ENCODE measurements at regions not wholly inside any gene's neighbourhood (a gene's known extent, or its start where the extent isn't known, plus 50 kb on each side); places are given as distances from the start of the nearest gene placed in this dataset.
"Not testable (repeated sequence)": the region's sequence is repeated elsewhere in the genome, so short reads cannot be mapped to it uniquely, and the experiment has no call there.

DNA sequence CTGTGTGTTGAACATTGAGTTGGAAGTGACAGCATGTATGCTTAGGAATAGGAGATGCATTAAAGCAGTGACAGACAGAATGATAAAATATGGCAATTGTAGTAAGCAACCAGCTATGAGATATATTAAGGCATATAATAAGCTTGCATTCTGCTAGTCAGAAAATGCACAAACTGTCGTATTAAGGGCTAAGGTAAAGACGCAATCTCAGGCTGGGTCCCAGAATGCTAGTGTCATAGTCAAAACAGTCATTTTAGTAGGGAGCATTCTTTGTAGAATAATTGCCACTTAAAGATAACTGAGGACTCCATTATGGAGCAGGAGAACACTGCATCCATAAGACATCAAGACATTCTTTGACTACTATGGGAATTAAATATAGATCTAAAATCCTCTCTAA lies 1369.7 kb upstream of the C9orf72 start:
- DNase-seq = no peak

DNA sequence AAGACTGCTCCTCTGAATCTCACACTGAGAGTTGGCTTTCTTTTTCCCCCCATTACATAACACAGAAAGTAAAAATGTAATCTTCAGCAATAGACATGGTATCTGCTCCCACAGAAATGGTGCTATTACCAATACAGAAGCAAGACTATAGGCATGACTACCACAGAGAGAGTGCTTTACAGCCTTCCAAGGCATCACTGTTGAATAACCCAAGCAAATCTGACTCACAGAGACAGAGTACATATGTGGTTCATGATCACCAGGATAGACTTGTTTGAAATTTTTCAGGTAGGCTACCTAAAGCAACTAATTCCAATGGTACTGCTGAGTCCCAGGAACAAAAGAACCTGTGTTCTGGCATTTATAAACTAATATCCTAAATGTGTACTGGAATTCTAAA lies 1373.4 kb upstream of the C9orf72 start:
- no peak for DNase-seq

DNA sequence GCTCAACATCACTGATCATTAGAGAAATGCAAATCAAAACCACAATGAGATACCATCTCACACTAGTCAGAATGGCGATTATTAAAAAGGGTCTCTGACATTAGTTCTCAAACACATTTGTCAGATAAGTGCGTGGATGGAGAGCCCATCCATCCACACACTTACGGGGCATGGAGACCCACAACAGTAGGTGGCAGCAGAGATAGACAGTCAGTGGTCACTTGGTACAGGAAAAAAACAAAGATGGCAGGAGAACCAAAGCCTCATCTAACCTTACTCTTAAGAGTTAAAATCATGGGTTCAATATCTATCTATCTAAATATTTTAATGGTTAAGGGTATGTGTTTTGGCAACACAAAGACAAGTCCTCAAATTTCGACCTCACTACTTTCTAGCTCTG lies 1378.7 kb upstream of the C9orf72 start:
- no peak for DNase-seq

DNA sequence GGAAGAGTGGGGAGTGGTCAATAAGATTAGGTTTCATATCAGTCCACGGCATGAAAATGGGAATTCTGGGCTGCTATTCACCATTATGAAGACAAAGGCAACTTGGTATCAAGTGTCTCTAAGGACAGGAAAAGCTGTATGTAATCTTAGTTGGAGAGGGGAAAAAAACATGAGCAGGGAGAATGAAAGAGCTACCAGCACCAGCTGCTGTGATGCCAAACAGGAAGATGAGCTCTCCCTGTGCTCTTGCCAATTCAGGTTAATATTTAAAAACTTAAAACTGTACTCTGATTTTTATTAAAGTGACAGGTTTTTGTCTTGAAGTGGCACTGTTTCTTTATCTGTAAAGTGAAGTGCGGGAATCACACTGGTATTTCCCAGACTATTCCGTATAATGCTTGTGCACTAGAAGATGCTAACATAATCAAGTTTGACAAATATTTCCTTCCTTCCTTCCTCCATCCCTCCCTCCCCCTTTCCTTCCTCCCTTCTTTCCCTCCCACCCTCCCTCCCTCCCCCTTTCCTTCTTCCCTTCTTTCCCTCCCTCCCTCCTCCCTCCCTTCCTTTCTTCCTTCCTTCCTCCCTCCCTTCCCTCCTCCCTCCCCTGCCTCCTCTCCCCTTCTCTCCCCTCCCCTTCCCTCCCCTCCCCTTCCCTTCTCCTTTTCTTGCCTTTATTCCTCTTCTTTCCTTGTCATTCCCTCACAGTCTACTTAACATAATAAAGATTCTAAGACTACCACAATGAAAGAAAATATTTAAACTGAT lies 1383.0 kb upstream of the C9orf72 start:
- DNase-seq = no peak

DNA sequence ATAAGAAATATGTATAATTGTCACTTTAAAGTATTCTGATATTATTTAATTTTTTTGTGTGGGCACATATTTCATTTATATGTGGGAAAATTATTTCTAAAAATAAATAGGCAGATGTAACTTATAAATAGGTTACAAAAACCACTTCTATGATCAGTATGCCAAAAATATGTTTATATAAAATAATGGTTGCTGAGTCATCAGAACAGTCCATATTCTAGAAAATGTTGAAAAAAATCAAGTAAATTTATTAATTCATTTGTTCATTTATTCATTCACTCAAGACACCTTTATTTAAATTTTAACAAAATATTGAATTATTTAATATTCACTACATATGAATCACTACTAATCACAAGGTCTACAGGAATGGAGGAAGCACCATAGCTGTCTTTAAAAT lies 1387.3 kb upstream of the C9orf72 start:
- no peak for DNase-seq

DNA sequence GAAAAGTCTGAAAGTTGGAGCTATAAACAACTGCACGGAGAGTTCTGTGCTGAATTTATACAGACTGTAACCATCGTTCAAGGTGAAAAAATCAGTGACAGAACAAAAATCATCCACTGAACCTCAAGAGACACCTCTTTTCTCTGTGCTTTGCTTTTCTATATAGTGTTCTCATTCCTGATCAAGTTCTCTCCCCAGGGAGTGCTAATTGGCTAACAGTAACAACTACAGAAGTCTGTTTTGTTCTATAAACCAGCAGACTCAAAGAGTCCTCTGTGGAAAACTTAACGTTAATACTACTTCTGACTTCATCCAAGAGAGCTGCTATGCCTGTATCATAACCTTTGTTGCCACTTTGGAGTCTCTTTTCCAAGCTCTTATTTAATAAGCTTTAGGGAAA lies 1388.3 kb upstream of the C9orf72 start:
- DNase-seq = no peak

DNA sequence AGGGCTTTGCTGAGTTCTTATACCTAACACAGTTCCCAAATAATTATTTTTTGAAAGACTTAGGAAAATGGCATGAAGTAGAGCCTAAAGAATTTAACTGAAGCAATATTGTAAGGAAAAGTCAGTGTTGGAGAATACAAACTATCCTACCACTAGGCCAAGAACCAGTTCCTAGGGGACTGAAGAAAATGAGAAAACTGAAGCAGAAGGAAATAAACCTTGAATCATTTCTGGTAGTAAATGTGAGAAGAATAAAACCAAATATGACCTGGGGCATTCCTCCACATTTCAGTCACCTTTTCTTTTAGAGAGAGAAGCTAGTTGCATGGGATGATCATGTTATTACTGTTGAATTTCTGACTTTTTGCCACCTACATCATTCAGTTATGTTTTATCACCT lies 1393.9 kb upstream of the C9orf72 start:
- DNase-seq = no peak

DNA sequence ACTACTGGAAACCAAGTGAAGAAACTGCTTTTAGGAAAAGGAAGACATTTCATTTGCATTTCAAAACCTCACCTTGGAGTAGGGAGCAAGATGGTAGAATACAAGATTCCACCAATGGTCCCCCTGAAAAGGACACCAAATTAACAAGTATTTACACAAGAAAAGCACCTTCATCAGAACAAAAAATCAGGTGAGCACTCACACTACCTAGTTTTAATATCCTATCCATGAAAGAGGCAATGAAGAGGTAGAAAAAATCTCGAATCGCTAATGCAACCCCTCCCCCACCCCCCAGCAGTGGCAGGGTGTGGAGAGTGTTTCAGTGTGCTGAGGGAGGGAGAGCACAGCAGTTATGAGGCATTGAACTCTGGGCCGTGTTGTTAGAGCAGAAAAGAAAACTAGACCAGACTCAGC lies 1397.0 kb upstream of the C9orf72 start:
- DNase-seq = no peak

DNA sequence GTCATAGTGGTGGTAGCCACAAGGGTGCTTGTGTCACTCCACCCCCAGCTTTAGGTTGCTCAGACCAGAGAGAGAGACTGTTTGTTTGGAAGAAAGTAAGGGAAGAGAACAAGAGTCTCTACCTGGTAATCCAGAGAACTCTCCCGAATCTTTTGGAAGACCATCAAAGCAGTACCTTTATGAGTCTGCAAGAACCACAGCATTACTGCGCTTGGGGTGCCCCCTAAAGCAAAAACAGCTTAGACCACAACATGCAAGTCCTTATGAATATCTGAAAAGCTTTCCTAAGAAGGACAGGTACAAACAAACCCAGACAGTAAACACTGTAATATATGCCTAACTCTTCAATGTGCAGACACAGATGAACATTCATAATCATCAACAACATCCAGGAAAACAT lies 1398.6 kb upstream of the C9orf72 start:
- DNase-seq = no peak

DNA sequence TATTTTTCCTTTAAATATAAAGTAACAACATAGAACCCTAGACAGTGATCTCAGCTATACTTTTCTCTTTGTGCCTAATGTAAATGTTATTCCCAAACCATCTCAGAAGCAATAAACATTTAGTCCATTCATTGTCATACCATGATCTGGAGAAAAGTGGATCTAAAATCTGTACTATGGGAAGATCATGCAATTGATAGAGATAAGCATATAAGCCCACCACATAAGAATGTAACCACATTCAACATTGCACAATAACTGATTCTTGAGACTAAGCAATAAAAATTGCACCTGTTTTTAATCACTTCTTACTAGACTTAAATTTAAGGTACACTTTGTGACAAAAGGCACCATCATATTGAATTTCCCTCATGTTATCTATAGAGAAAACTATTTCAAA lies 1403.0 kb upstream of the C9orf72 start:
- DNase-seq = no peak

DNA sequence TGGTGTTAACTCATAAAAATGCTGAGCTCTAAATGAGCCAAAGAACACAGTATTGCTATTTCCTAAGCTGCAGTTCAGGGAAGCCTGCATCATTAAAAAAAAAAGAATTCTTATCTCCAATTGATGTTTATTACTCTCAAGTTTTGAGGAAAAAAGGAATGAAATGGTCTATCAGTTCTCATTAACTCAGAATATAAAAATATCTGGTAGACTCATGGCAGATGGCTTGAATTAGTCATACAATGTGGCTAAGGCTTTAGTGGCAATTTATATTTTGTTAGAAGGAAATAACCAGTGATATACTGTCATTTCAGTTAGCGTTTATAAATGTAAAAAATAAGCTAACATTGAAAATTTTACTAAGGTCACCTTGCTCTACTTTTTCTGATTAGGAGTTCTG lies 1403.4 kb upstream of the C9orf72 start:
- no peak for DNase-seq

DNA sequence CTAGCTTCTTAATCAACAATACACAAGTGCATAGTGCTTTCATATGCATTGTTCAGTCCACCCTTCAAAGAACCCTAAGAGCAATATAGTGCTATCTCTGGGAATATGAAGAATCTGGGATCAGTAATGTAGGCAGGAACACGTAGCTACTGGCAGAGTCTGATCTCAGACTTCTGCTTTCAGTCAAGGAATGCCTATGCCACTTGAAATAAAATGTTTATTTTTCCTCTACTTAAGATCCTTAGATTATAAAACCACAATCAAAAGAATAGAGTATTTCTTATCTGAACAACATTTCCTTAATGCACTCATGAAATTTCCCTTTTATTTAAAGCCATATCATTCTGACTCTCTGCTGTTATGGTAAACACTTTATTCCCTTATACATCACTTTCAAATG lies 1407.8 kb upstream of the C9orf72 start:
- DNase-seq = no peak

DNA sequence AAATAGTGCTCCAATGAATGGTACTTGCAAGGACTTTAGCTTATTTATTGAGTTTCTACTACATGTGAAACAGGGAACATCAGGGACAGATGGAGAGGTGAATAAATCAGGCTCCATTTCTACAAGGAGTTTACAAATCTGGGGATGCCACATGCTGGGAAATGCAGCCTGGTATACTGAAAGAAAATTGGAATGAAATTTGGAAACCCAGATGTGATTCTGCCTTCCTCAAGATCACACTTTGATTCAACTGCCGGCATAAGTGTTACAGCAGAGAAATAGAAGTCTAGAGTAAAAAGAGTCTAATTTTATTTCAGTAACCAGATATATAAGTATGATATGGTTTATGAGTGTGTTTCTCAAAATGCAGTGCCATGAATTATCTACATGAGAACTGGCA lies 1408.4 kb upstream of the C9orf72 start:
- DNase-seq = no peak

DNA sequence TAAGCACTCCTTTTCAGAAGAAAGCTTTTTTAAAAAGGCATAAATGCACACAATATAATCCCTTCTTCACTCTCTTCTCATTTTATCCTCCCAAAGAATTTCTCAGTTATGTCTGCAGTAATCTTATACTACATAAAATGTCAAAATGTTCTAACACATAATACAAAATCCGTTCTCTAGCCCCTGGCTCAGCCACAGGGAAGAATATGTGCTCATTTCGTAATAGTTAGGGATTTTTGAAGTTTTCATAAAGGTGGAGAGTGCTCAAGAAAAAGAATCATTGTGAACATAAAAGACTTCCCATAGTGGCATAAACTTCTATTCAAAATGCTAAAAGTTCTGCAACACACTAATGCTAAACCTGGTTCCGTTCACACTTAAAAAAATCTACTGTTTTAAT lies 1410.7 kb upstream of the C9orf72 start:
- no peak for DNase-seq

DNA sequence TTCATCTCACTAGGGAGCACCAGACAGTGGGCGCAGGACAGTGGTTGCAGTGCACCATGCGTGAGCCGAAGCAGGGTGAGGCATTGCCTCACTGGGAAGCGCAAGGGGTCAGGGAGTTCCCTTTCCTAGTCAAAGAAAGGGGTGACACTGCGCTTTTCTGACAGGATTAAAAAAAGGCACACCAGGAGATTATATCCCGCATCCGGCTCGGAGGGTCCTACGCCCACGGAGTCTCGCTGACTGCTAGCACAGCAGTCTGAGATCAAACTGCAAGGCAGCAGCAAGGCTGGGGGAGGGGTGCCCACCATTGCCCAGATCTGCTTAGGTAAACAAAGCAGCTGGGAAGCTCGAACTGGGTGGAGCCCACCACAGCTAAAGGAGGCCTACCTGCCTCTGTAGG lies 1416.7 kb upstream of the C9orf72 start:
- not testable (repeated sequence) for DNase-seq

DNA sequence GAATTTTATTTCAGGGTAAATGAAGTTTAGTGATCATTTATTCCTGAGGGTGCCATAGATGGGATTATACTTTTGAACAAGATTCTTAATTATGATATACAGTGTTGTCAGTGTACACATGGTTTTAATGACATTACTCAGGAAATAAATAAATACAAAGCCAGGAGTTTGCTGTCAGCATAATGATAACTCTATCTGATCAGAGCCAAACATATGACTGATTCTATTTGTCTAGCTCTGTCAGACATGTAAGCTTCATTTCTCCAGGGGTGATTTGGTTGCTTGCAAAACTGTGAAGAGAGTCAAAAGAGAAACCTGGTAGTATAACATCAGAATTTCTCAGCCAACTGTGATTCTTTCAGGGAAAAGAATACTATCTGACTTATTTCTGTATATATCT lies 1425.8 kb upstream of the C9orf72 start:
- no peak for DNase-seq

DNA sequence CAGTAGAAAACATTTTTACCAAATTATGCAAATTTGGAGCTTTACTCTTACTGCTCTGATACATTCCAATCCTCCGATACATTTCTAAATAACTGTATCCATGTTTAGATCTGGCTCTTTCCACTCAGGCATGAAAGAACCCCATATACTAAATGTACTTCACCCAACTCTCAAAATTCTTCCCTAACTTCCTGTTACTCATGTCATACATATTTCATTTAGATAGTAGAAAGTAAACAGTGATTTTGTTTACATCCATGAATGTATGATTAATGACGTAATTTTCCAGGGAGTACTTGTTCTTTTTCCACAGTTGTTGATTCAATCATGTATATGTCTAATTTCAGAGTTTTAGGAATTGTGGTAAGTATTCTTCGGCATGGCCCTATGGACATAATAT lies 1426.5 kb upstream of the C9orf72 start:
- no peak for DNase-seq

DNA sequence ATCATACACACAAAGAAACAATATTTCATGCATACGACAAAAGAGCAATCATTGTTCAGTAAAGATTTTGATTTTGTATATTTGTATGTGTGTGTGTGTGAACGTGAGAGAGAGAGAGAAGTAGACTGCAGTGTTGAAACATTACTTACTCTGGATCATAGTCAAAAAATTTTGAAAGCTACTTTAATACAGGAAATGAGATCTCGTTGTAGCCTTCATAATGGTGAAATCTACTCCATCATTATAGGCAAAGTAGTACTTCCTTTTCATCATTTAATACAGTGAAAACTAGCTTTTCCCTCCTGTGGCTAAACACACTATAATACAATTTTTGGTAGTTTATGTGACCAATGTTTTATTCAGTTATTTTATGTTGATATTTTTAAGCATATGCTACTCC lies 1427.7 kb upstream of the C9orf72 start:
- DNase-seq = no peak

DNA sequence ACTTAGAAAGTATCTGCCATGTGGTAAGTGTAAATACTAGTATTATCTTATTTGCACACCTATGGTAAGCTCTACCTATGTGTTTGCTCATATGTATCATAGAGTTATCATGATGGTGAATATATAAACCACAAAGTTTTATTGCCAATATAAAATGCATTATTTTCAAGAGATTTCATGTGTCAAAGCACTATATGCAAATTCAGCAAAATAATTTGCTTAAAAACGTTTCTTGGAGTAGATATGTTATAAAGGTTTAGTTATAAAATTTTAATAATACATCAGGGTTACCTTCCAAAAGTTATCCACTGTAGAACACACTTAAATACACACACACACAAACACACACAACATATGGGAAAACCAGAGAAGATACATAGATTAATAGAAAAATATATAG lies 1431.7 kb upstream of the C9orf72 start:
- DNase-seq = no peak

DNA sequence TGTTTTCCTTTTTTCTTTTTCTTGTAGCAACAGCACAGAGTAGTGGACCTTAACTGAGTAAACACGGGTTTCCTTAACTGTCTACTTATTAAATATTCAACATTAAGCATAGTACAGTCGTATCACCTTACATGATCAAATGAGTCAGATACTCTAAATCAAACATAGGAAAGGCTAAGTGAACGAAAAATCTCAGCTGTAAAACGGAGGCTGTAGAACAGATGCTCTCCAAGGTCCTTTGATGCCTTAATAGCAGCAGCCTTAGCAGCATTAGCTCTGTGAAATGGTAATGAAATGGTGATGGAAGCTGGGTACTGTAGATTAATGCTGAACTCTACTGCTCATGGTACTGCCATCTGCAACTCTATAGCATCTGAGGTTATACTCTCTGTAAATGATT lies 1433.3 kb upstream of the C9orf72 start:
- no peak for DNase-seq

DNA sequence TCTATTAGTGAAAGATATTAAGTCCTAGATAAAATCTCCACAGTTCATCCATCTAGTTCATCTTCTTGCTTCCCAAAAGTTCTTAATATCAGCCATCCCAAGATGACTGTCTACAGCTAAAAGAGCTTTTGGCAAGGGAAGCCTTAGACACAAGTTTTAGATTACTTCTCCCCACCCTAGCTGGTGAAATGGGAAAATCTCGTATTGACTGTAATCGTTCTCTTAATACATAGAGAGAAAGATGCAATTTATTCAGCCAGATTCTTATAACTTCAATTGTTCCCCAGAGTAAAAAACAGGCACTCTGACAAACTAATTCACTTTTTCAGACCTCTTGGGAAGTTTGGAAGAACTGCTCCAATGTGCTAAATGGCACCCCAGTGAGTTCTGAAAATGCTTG lies 1439.6 kb upstream of the C9orf72 start:
- no peak for DNase-seq

DNA sequence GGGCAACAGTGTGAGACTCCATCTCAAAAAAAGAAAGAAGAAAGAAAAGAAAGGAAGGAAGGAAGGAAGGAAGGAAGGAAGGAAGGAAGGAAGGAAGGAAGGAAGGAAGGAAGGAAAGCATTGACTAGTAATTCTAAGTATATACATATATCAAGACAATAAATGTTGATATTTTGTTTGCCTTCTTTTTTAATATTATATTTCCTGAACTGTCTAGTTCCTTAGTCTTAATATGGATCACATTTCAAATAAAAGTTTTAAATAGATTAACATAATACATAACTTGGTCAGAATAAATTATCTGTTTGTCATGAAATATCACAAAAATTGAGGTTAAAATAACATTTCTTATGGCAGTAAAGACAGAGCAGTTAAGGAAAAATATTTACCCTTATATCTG lies 1448.4 kb upstream of the C9orf72 start:
- DNase-seq = no peak

DNA sequence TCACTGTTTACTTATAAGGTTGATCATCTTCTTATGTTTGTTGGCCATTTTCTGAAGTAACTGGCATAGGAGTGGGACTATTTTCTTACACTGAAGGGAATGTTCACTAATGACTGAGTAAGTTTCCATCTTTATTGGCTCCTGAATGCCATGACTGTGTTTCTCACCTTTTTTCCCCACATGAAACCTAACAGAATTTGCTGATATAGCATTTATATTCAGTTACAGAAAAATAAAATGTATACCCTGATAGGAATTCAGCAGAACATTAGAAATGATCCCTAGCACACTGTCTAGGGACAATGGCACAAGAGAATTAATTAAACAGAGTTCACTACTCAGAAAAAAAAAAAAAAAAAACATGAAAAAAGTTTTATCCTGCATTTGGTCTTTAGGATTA lies 1465.1 kb upstream of the C9orf72 start:
- no peak for DNase-seq

DNA sequence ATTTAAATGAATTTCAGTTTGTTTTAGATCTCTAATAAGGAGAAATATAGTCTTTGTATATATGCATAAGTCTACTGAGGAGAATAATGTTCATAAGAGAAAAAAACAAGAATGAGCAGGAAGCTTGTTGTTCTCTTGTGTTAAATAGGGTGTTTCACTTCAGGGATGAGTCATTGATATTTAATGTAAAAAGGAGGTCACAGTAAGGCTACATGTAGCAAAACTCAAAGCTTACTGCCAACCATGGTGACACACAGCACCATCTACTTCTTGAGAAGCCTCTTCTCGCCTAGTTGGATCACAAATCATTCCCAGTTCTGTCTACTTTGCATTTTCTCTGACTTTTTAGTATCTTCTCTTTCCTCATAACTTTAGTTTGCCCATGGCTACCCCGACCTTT lies 1466.0 kb upstream of the C9orf72 start:
- no peak for DNase-seq

DNA sequence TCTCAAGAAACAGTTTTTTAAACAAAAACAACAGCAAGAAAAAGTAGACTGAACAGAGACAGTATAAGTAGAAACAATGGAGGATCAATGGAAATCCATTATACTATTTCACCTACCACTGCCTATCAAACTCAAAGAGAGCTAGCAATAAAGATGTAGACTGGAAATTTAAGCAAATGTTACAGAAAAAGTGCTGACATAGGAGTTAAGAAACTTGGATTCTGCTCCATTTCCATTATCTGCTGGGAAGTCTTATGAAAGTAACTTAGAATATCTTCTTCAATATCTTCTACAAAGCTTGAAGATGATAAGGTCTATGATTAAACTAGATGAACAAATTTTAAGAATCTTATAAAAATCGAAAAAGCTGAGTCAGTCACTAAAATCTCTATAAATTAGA lies 1469.8 kb upstream of the C9orf72 start:
- no peak for DNase-seq

DNA sequence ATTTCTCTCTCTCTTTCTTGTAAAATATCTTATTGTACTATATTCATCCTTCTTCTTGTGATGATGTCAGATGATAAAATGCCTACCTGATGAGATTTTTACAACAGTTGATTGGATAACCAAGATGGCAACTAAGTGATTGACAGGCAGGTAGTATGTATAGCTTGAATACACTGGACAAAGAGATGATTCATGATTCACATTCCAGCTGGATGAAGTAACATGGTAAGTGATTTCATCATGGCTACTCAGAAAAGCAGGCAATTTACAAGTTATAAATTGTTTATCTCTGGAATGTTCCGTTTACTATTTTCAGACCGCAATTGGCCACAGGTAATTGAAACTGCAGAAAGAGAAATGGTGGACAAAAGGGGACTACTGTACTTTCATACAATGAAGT lies 1471.7 kb upstream of the C9orf72 start:
- no peak for DNase-seq
